HG03095 (cell line): ENCODE measurements at regions not wholly inside any gene's neighbourhood (a gene's known extent, or its start where the extent isn't known, plus 50 kb on each side); places are given as distances from the start of the nearest gene placed in this dataset.
"Not testable (repeated sequence)": the region's sequence is repeated elsewhere in the genome, so short reads cannot be mapped to it uniquely, and the experiment has no call there.

ENCODE experiments used
- ATAC-seq: cut with Tn5 transposase; IDR thresholded peaks from one replicate; pipeline ENCODE4 v1.9.1; 2021; ENCODE audit warnings: moderate library complexity; ENCODE audit not compliant: unreplicated experiment

- ATAC-seq, result no peak
These were observed 571.1 kb downstream of the MAT2B start for GRCh38 chr5:164076556-164076955.

GRCh38 chr5:164090358-164090757, 584.9 kb downstream of the MAT2B start:
- no peak for ATAC-seq

GRCh38 chr5:164091836-164092235, 586.4 kb downstream of the MAT2B start:
- ATAC-seq, result no peak

- no peak for ATAC-seq
These were observed 588.9 kb downstream of the MAT2B start for GRCh38 chr5:164094291-164094690.

GRCh38 chr5:164097749-164098148, 592.3 kb downstream of the MAT2B start:
- no peak for ATAC-seq

- no peak for ATAC-seq
These were observed 593.1 kb downstream of the MAT2B start for GRCh38 chr5:164098531-164098930.

- no peak for ATAC-seq
These were observed 593.6 kb downstream of the MAT2B start for GRCh38 chr5:164098979-164099378.

GRCh38 chr5:164115420-164115819, 610.0 kb downstream of the MAT2B start:
- ATAC-seq, result no peak

GRCh38 chr5:164119806-164120447, 614.5 kb downstream of the MAT2B start:
- peak; percentile 77 for ATAC-seq

GRCh38 chr5:164127527-164127926, 622.1 kb downstream of the MAT2B start:
- ATAC-seq, result no peak

- ATAC-seq, result no peak
These were observed 626.9 kb downstream of the MAT2B start for GRCh38 chr5:164132358-164132757.

GRCh38 chr5:164137095-164137494, 631.7 kb downstream of the MAT2B start:
- no peak for ATAC-seq

- peak; percentile 65 for ATAC-seq
These were observed 634.0 kb downstream of the MAT2B start for GRCh38 chr5:164139423-164139822.

- no peak for ATAC-seq
These were observed 640.0 kb downstream of the MAT2B start for GRCh38 chr5:164145458-164145857.

- no peak for ATAC-seq
These were observed 640.8 kb downstream of the MAT2B start for GRCh38 chr5:164146223-164146622.

- ATAC-seq, result no peak
These were observed 642.9 kb downstream of the MAT2B start for GRCh38 chr5:164148292-164148691.

- not testable (repeated sequence) for ATAC-seq
These were observed 647.1 kb downstream of the MAT2B start for GRCh38 chr5:164152539-164152938.

GRCh38 chr5:164153469-164154172, 648.2 kb downstream of the MAT2B start:
- ATAC-seq, result no peak

GRCh38 chr5:164170814-164171213, 665.4 kb downstream of the MAT2B start:
- ATAC-seq, result no peak

- ATAC-seq, result no peak
These were observed 669.7 kb downstream of the MAT2B start for GRCh38 chr5:164175083-164175482.

GRCh38 chr5:164179406-164179805, 674.0 kb downstream of the MAT2B start:
- ATAC-seq, result no peak

- no peak for ATAC-seq
These were observed 676.2 kb downstream of the MAT2B start for GRCh38 chr5:164181604-164182003.

- ATAC-seq, result no peak
These were observed 678.7 kb downstream of the MAT2B start for GRCh38 chr5:164184158-164184557.
